ENCODE measurements at regions not wholly inside any gene's neighbourhood (a gene's known extent, or its start where the extent isn't known, plus 50 kb on each side); places are given as distances from the start of the nearest gene placed in this dataset.

- Histone ChIP-seq H4K20me1 (ENCODE audit: insufficient read depth) (no peaks in the 10 kb centered on the region), H2AFZ (ENCODE audit: low read depth, low read length) (no peak overlapping the region), H3K9me2 (ENCODE audit: insufficient read depth, low read length) (no peaks in the 10 kb centered on the region), H3K9ac (ENCODE audit: low read length) (no peak overlapping the region), H3K27me3 (ENCODE audit: insufficient read depth, low read depth, low read length) (no peaks in the 10 kb centered on the region), H3F3A (ENCODE audit: insufficient read depth, low read length, poor library complexity, severe bottlenecking) (no peaks in the 10 kb centered on the region), H3K27ac (ENCODE audit: low read length) (no peak overlapping the region), H3K4me3 (ENCODE audit: low read length) (no peak overlapping the region), H3K79me2 (replicated peaks; ENCODE audit: insufficient read depth, low read length) (no peaks in the 10 kb centered on the region), H3K36me3 (ENCODE audit: insufficient read depth, low read length) (no peaks in the 10 kb centered on the region), H3K9me3 (ENCODE audit: low read length) (no peaks in the 10 kb centered on the region), H3K4me2 (ENCODE audit: low read length) (no peak overlapping the region)
- TF ChIP-seq POLR2AphosphoS5 (IDR thresholded peaks at IDR 0.05) (no peak), RAD21 (conservative IDR thresholded peaks at IDR 0.05) (no peak), MXI1 (conservative IDR thresholded peaks at IDR 0.05; ENCODE audit: poor library complexity, severe bottlenecking) (no peak), CTCF (IDR thresholded peaks at IDR 0.05; ENCODE audit: poor library complexity, severe bottlenecking) (no peak)
These were observed 219.6 kb upstream of the ZPLD1 start for GRCh38 chr3:102215166-102215565.

- Histone ChIP-seq H3K4me2 (ENCODE audit: low read length) (no peak overlapping the region), H3K9ac (ENCODE audit: low read length) (no peak overlapping the region), H4K20me1 (ENCODE audit: insufficient read depth) (no peaks in the 10 kb centered on the region), H3F3A (ENCODE audit: insufficient read depth, low read length, poor library complexity, severe bottlenecking) (no peaks in the 10 kb centered on the region), H3K9me2 (ENCODE audit: insufficient read depth, low read length) (no peaks in the 10 kb centered on the region), H3K36me3 (ENCODE audit: insufficient read depth, low read length) (no peaks in the 10 kb centered on the region), H3K27ac (ENCODE audit: low read length) (no peak overlapping the region), H3K27me3 (ENCODE audit: insufficient read depth, low read depth, low read length) (no peaks in the 10 kb centered on the region), H2AFZ (ENCODE audit: low read depth, low read length) (no peak overlapping the region), H3K4me3 (ENCODE audit: low read length) (no peak overlapping the region), H3K9me3 (ENCODE audit: low read length) (no peaks in the 10 kb centered on the region), H3K79me2 (replicated peaks; ENCODE audit: insufficient read depth, low read length) (no peaks in the 10 kb centered on the region)
- no peak for TF ChIP-seq MXI1 (conservative IDR thresholded peaks at IDR 0.05; ENCODE audit: poor library complexity, severe bottlenecking)
- no peak for TF ChIP-seq EP300 (conservative IDR thresholded peaks at IDR 0.05; ENCODE audit: poor library complexity, severe bottlenecking)
- TF ChIP-seq CTCF (IDR thresholded peaks at IDR 0.05; ENCODE audit: poor library complexity, severe bottlenecking) = no peak
- TF ChIP-seq POLR2AphosphoS5 (IDR thresholded peaks at IDR 0.05) = no peak
- TF ChIP-seq REST (IDR thresholded peaks at IDR 0.05; ENCODE audit: borderline replicate concordance) = no peak
- TF ChIP-seq EZH2 (IDR thresholded peaks at IDR 0.05; ENCODE audit: borderline replicate concordance, insufficient read depth, low read length, poor library complexity, severe bottlenecking) = no peak
- no peak for TF ChIP-seq RAD21 (conservative IDR thresholded peaks at IDR 0.05)
- TF ChIP-seq TAF1 (IDR thresholded peaks at IDR 0.05; ENCODE audit: low read depth) = no peak
- TF ChIP-seq SMC3 (conservative IDR thresholded peaks at IDR 0.05; ENCODE audit: poor library complexity) = no peak
These were observed 211.7 kb upstream of the ZPLD1 start for GRCh38 chr3:102223132-102223531.
